IMR-90 (cell line): ENCODE measurements at regions not wholly inside any gene's neighbourhood (a gene's known extent, or its start where the extent isn't known, plus 50 kb on each side); places are given as distances from the start of the nearest gene placed in this dataset.

Source experiments
- ATAC-seq: fragments of 200-7000 bp; cut with Tn5 transposase; 2 replicates; pipeline ENCODE4 v1.9.1; 2020; ENCODE audit warnings: low read depth, mild to moderate bottlenecking, moderate library complexity
- BruUV-seq: library from RNA; stranded (reverse); fragments of 400-500 nt; replicated peaks from 2 replicates; lab custom pipeline; 2021; lab: Mats Ljungman, UMichigan
- CTCF ChIA-PET: fragments of 300-600 bp; formaldehyde crosslinking; extraction: SDS; loops from one replicate; lab custom pipeline; 2021; ENCODE audit warnings: antibody characterized with exemption; lab: Yijun Ruan, JAX
- POLR2A ChIA-PET: fragments of 300-600 bp; sonication (Branson Sonifier 250); formaldehyde crosslinking; loops from one replicate; lab custom pipeline; 2022; ENCODE audit warnings: antibody characterized with exemption; ENCODE audit not compliant: unreplicated experiment; lab: Charles Lee
- DNase-seq: peaks from one replicate; pipeline ENCODE4 v3.0.0; 2013
- H2AFZ ChIP-seq: replicated peaks from 2 replicates; pipeline ENCODE3; 2013; ENCODE audit warnings: low read length, mild to moderate bottlenecking; ENCODE audit not compliant: poor library complexity
- H2AK5ac ChIP-seq: 2 replicates; pipeline ENCODE4 v1.6.1; 2013; ENCODE audit warnings: low read depth, low read length, inconsistent platforms
- H2AK9ac ChIP-seq: replicated peaks from 2 replicates; pipeline ENCODE3; 2013; ENCODE audit warnings: mild to moderate bottlenecking, low read depth, low read length, moderate library complexity; ENCODE audit not compliant: poor library complexity
- H2BK120ac ChIP-seq: 2 replicates; pipeline ENCODE4 v1.6.1; 2013; ENCODE audit warnings: low read depth, low read length, inconsistent platforms
- H2BK15ac ChIP-seq: 3 replicates; pipeline ENCODE4 v1.6.1; 2013; ENCODE audit warnings: low read depth, low read length, inconsistent platforms
- H2BK20ac ChIP-seq: 2 replicates; pipeline ENCODE4 v1.6.1; 2013; ENCODE audit warnings: low read depth, mild to moderate bottlenecking, inconsistent platforms, low read length, moderate library complexity
- H2BK5ac ChIP-seq: 2 replicates; pipeline ENCODE4 v1.6.1; 2013; ENCODE audit warnings: mild to moderate bottlenecking, low read depth, low read length, inconsistent platforms; ENCODE audit not compliant: poor library complexity, severe bottlenecking
- H3K14ac ChIP-seq: replicated peaks from 2 replicates; pipeline ENCODE4 v1.6.1; 2013; ENCODE audit warnings: low read depth, low read length, inconsistent platforms
- H3K18ac ChIP-seq: 2 replicates; pipeline ENCODE4 v1.6.1; 2013; ENCODE audit warnings: low read depth, low read length, control low read depth
- H3K23ac ChIP-seq: 2 replicates; pipeline ENCODE4 v1.6.1; 2013; ENCODE audit warnings: low read depth, low read length, inconsistent platforms
- H3K27ac ChIP-seq: 2 replicates; pipeline ENCODE4 v1.5.1; 2013; ENCODE audit warnings: mild to moderate bottlenecking, control low read depth, low read length; ENCODE audit not compliant: insufficient read depth
- H3K27me3 ChIP-seq: 2 replicates; pipeline ENCODE4 v1.6.1; 2013; ENCODE audit warnings: low read length; ENCODE audit not compliant: control insufficient read depth, insufficient read depth
- H3K36me3 ChIP-seq: 2 replicates; pipeline ENCODE4 v1.6.1; 2013; ENCODE audit warnings: low read length, mixed read lengths; ENCODE audit not compliant: control insufficient read depth, insufficient read depth
- H3K4ac ChIP-seq: 2 replicates; pipeline ENCODE4 v1.6.1; 2013; ENCODE audit warnings: low read depth, low read length, inconsistent platforms
- H3K4me1 ChIP-seq: 2 replicates; pipeline ENCODE4 v1.6.1; 2013; ENCODE audit warnings: low read length, mixed read lengths; ENCODE audit not compliant: control insufficient read depth, insufficient read depth
- H3K4me2 ChIP-seq: 2 replicates; pipeline ENCODE4 v1.6.1; 2013; ENCODE audit warnings: low read depth, mild to moderate bottlenecking, control low read depth, low read length, moderate library complexity
- H3K4me3 ChIP-seq: 2 replicates; pipeline ENCODE4 v1.5.1; 2013; ENCODE audit warnings: low read depth, mild to moderate bottlenecking, control low read depth, low read length, moderate library complexity; ENCODE audit not compliant: insufficient read depth
- H3K56ac ChIP-seq: 2 replicates; pipeline ENCODE4 v1.6.1; 2013; ENCODE audit warnings: low read length, inconsistent platforms; ENCODE audit not compliant: insufficient read depth; ENCODE audit errors: extremely low read depth
- H3K79me1 ChIP-seq, 2 experiments: 2 replicates each; pipeline ENCODE4 v1.6.1; 2013; ENCODE audit warnings: low read length in 2 of 2, inconsistent platforms in 1 of 2, low read depth in 1 of 2
- H3K9ac ChIP-seq: 2 replicates; pipeline ENCODE4 v1.6.1; 2013; ENCODE audit warnings: low read depth, low read length, control low read depth
- H3K9me1 ChIP-seq: 2 replicates; pipeline ENCODE4 v1.6.1; 2013; ENCODE audit warnings: low read length, inconsistent platforms; ENCODE audit not compliant: insufficient read depth
- H3K9me3 ChIP-seq: 2 replicates; pipeline ENCODE4 v1.6.1; 2013; ENCODE audit warnings: low read length; ENCODE audit not compliant: control insufficient read depth, insufficient read depth
- H4K20me1 ChIP-seq: 2 replicates; pipeline ENCODE4 v1.6.1; 2013; ENCODE audit warnings: low read length, inconsistent platforms; ENCODE audit not compliant: insufficient read depth
- H4K5ac ChIP-seq: 2 replicates; pipeline ENCODE4 v1.6.1; 2013; ENCODE audit warnings: mild to moderate bottlenecking, low read depth, low read length, control low read depth
- H4K8ac ChIP-seq, 2 experiments: 2 replicates each; pipeline ENCODE4 v1.6.1; 2013; ENCODE audit warnings: low read depth in 2 of 2, low read length in 2 of 2, control low read depth in 1 of 2, inconsistent platforms in 1 of 2
- H4K91ac ChIP-seq: 2 replicates; pipeline ENCODE4 v1.6.1; 2013; ENCODE audit warnings: low read depth, low read length, inconsistent platforms; ENCODE audit not compliant: insufficient read depth
- BHLHE40 ChIP-seq: fragments of 150-350 bp; IDR thresholded peaks from 2 replicates; pipeline ENCODE4 v1.6.1; 2016; ENCODE audit warnings: mild to moderate bottlenecking, low read depth, low read length
- FOS ChIP-seq: fragments of 150-350 bp; IDR thresholded peaks from 2 replicates; pipeline ENCODE4 v1.6.1; 2016; ENCODE audit warnings: low read depth, low read length
- MAFK ChIP-seq: IDR thresholded peaks from 2 replicates; pipeline ENCODE4 v1.6.1; 2012; ENCODE audit warnings: low read depth, low read length, improper control_type of control experiment
- MAZ ChIP-seq: IDR thresholded peaks from 2 replicates; pipeline ENCODE4 v1.6.1; 2012; ENCODE audit warnings: low read depth, mild to moderate bottlenecking, low read length, improper control_type of control experiment, moderate library complexity, borderline replicate concordance
- RFX5 ChIP-seq: IDR thresholded peaks from 2 replicates; pipeline ENCODE4 v1.8.0; 2012; ENCODE audit warnings: low read depth, mild to moderate bottlenecking, low read length, moderate library complexity
- SMC3 ChIP-seq: fragments of 150-350 bp; IDR thresholded peaks from 2 replicates; pipeline ENCODE4 v1.6.1; 2016; ENCODE audit warnings: low read depth, mild to moderate bottlenecking, antibody characterized with exemption, low read length, moderate library complexity
- USF2 ChIP-seq: fragments of 150-350 bp; IDR thresholded peaks from 2 replicates; pipeline ENCODE4 v1.6.1; 2017; ENCODE audit warnings: mild to moderate bottlenecking, antibody characterized with exemption, low read length, low read depth
- dilution Hi-C: fragments of 300-500 bp; cut with HindIII; formaldehyde crosslinking; loops from one replicate; pipeline ENCODE4 v1.14.3; 2018; ENCODE audit warnings: low sequenced_read_pairs; ENCODE audit not compliant: unreplicated experiment
- in situ Hi-C: fragments of 300-500 bp; cut with MboI; formaldehyde crosslinking; loops from 3 replicates; pipeline ENCODE4 v1.14.3; 2019; ENCODE audit warnings: low sequenced_read_pairs, inconsistent platforms, mixed read lengths
- intact Hi-C: fragments of 100-400 bp; cut with micrococcal nuclease; formaldehyde crosslinking; loops from 2 replicates; pipeline ENCODE4 v1.10.0; 2022
- TF ChIP-seq, protein P1 (sequence below): fragments of 150-350 bp; IDR thresholded peaks from 2 replicates; pipeline ENCODE4 v1.6.1; 2016; ENCODE audit warnings: low read depth, mild to moderate bottlenecking, low read length, moderate library complexity, borderline replicate concordance

DNA sequence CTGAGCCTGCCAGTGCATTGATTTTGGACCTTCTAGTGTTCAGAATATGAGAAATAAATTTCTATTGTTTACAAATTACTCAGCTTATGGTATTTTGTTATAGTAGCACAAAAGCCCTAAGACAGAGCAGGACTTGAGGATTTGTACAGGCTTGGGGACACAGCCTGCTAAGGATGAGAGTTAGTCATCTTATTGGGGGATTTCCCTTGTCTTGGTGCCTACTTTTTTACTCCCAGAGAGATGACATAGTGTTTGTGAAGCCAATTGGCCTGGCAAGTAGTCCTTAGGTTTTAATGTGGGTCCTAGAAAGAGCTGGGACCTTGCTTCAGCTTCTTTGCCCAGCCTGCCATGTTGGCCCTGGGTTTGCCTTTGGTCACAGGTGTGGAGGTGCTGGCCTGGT, 364.0 kb downstream of the REEP3 start:
- Histone ChIP-seq H3K9ac (no peak overlapping the region), H2BK20ac (no peak overlapping the region), H3K18ac (no peak overlapping the region), H3K23ac (no peak overlapping the region), H2BK15ac (no peak overlapping the region), H2AK9ac (no peak overlapping the region), H3K27me3 (no peaks in the 10 kb centered on the region), H3K36me3 (no peaks in the 10 kb centered on the region), H3K56ac (no peak overlapping the region), H3K4me3 (no peak overlapping the region), H3K79me1 (no peaks in the 10 kb centered on the region), H3K27ac (no peak overlapping the region), H3K9me1 (no peaks in the 10 kb centered on the region), H4K91ac (no peak overlapping the region), H3K4me2 (no peak overlapping the region), H4K5ac (no peak overlapping the region), H3K14ac (no peak overlapping the region), H3K4me1 (no peaks in the 10 kb centered on the region), H4K20me1 (no peaks in the 10 kb centered on the region), H4K8ac (no peak overlapping the region), H3K4ac (no peak overlapping the region), H2AFZ (no peak overlapping the region), H2BK5ac (no peak overlapping the region), H2AK5ac (no peak overlapping the region), H2BK120ac (no peak overlapping the region), H3K9me3 (no peaks in the 10 kb centered on the region)
- in situ Hi-C loops (no loop called here), intact Hi-C loops (no loop called here), dilution Hi-C loops (no loop called here)
- no peak for ATAC-seq
- no peak for DNase-seq
- POLR2A ChIA-PET = no interaction called here
- CTCF ChIA-PET = no interaction called here
- TF ChIP-seq BHLHE40 = no peak
- TF ChIP-seq SMC3 = no peak
- no peak for TF ChIP-seq FOS
- TF ChIP-seq MAFK = no peak
- no peak for TF ChIP-seq RFX5
- TF ChIP-seq MAZ = no peak
- TF ChIP-seq, protein P1, sequence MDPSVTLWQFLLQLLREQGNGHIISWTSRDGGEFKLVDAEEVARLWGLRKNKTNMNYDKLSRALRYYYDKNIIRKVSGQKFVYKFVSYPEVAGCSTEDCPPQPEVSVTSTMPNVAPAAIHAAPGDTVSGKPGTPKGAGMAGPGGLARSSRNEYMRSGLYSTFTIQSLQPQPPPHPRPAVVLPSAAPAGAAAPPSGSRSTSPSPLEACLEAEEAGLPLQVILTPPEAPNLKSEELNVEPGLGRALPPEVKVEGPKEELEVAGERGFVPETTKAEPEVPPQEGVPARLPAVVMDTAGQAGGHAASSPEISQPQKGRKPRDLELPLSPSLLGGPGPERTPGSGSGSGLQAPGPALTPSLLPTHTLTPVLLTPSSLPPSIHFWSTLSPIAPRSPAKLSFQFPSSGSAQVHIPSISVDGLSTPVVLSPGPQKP = no peak
- no peak for TF ChIP-seq USF2
- BruUV-seq = no TSS peak
